GM10266 (cell line): ENCODE measurements at regions not wholly inside any gene's neighbourhood (a gene's known extent, or its start where the extent isn't known, plus 50 kb on each side); places are given as distances from the start of the nearest gene placed in this dataset.

Source experiments
- DNase-seq: peaks from one replicate; pipeline ENCODE4 v3.0.0; 2012; ENCODE audit errors: extremely low spot score
- CTCF ChIP-seq: IDR thresholded peaks from 2 replicates; pipeline ENCODE4 v1.5.1; 2012; ENCODE audit warnings: mild to moderate bottlenecking, low read depth; ENCODE audit not compliant: control insufficient read depth, insufficient read depth; ENCODE audit errors: missing control alignments

- DNase-seq: no peak
- no peak for TF ChIP-seq CTCF
These were observed 82.0 kb upstream of the SOX2 start for GRCh38 chr3:181629711-181630110.

- no peak for DNase-seq
- TF ChIP-seq CTCF: no peak
These were observed 82.7 kb upstream of the SOX2 start for GRCh38 chr3:181629029-181629428.

GRCh38 chr3:181628384-181628783, 83.3 kb upstream of the SOX2 start:
- no peak for TF ChIP-seq CTCF
- DNase-seq: no peak

- no peak for TF ChIP-seq CTCF
- DNase-seq: no peak
These were observed 85.7 kb upstream of the SOX2 start for GRCh38 chr3:181626036-181626435.

GRCh38 chr3:181623924-181624694, 87.6 kb upstream of the SOX2 start:
- no peak for TF ChIP-seq CTCF
- DNase-seq: no peak

- DNase-seq: no peak
- no peak for TF ChIP-seq CTCF
These were observed 89.4 kb upstream of the SOX2 start for GRCh38 chr3:181622365-181622764.

GRCh38 chr3:181619897-181620296, 91.8 kb upstream of the SOX2 start:
- no peak for DNase-seq
- no peak for TF ChIP-seq CTCF
